HCT116 (cell line): ENCODE measurements at regions not wholly inside any gene's neighbourhood (a gene's known extent, or its start where the extent isn't known, plus 50 kb on each side); places are given as distances from the start of the nearest gene placed in this dataset.

Source experiments
- ATAC-seq: fragments of 200-7000 bp; cut with Tn5 transposase; 2 replicates; pipeline ENCODE4 v1.9.1; 2020; ENCODE audit warnings: mild to moderate bottlenecking, moderate library complexity
- BruUV-seq: library from RNA; stranded (reverse); fragments of 400-500 nt; replicated peaks from 2 replicates; lab custom pipeline; 2021; lab: Mats Ljungman, UMichigan
- CTCF ChIA-PET: fragments of 300-600 bp; sonication (Branson Sonifier 250); formaldehyde crosslinking; loops from one replicate; lab custom pipeline; 2021; ENCODE audit warnings: antibody characterized with exemption; lab: Charles Lee
- POLR2A ChIA-PET: fragments of 300-600, 350-600 bp; sonication (Branson Sonifier 250); formaldehyde crosslinking; loops from one replicate; lab custom pipeline; 2021; ENCODE audit warnings: antibody characterized with exemption; lab: Charles Lee
- RAD21 ChIA-PET, 2 experiments: fragments of 300-600 bp; sonication (Branson Sonifier 250); formaldehyde crosslinking; loops; one replicate each; lab custom pipeline; 2023; ENCODE audit warnings: low total read pairs in 2 of 2; ENCODE audit not compliant: uncharacterized antibody in 2 of 2, unreplicated experiment in 2 of 2, low non-redundant PET in 1 of 2; lab: Charles Lee
- DNase-seq: peaks from one replicate; pipeline ENCODE4 v3.0.0-alpha.2; 2010; ENCODE audit warnings: low read depth, low spot score
- H2AFZ ChIP-seq: fragments of 200-600 bp; shearing (Covaris generic), sonication (generic); 2 replicates; pipeline ENCODE4 v1.6.1; 2017; ENCODE audit warnings: low read depth, mixed run types, mixed read lengths, antibody characterized with exemption, low read length; ENCODE audit not compliant: poor library complexity, severe bottlenecking
- H3K27ac ChIP-seq: 2 replicates; pipeline ENCODE4 v1.5.1; 2012; ENCODE audit warnings: low read depth, low read length
- H3K27me3 ChIP-seq: fragments of 200-600 bp; sonication (generic); 2 replicates; pipeline ENCODE4 v1.6.1; 2016; ENCODE audit warnings: mixed run types, low read length, mixed read lengths; ENCODE audit not compliant: insufficient read depth
- H3K36me3 ChIP-seq, 2 experiments: fragments of 200-500 bp in 1 of 2; fragments of 200-600 bp in 1 of 2; sonication (Bioruptor generic) in 1 of 2; sonication (generic) in 1 of 2; 2 replicates each; pipeline versions ENCODE4 v1.5.1 to v1.6.1; 2014 to 2016; ENCODE audit warnings: low read length in 2 of 2, inconsistent platforms in 1 of 2, mixed read lengths in 1 of 2, mixed run types in 1 of 2; ENCODE audit not compliant: insufficient read depth in 2 of 2, control insufficient read depth in 1 of 2
- H3K4me1 ChIP-seq, 2 experiments: fragments of 200-600 bp in 1 of 2; sonication (generic) in 1 of 2; 2 replicates each; pipeline versions ENCODE4 v1.5.1 to v1.6.1; 2012 to 2017; ENCODE audit warnings: low read length in 2 of 2, inconsistent platforms in 1 of 2, mild to moderate bottlenecking in 1 of 2, mixed read lengths in 1 of 2, mixed run types in 1 of 2, moderate library complexity in 1 of 2; ENCODE audit not compliant: insufficient read depth in 2 of 2, control insufficient read depth in 1 of 2
- H3K4me2 ChIP-seq: fragments of 200-600 bp; sonication (generic); 2 replicates; pipeline ENCODE4 v1.6.1; 2017; ENCODE audit warnings: mixed run types, low read length, mixed read lengths
- H3K4me3 ChIP-seq, 2 experiments: fragments of 200-600 bp in 1 of 2; sonication (generic) in 1 of 2; replicated peaks in 1 of 2; 2 replicates each; pipeline ENCODE4 v1.5.1; 2011 to 2016; ENCODE audit warnings: low read length in 2 of 2, control low read depth in 1 of 2, low read depth in 1 of 2, mild to moderate bottlenecking in 1 of 2, mixed read lengths in 1 of 2, mixed run types in 1 of 2
- H3K79me2 ChIP-seq: fragments of 200-600 bp; sonication (generic); 2 replicates; pipeline ENCODE4 v1.6.1; 2017; ENCODE audit warnings: mild to moderate bottlenecking, mixed run types, low read length, moderate library complexity, mixed read lengths; ENCODE audit not compliant: insufficient read depth
- H3K9ac ChIP-seq: fragments of 200-600 bp; sonication (generic); 2 replicates; pipeline ENCODE4 v1.6.1; 2016; ENCODE audit warnings: low read length, mixed read lengths
- H3K9me2 ChIP-seq: fragments of 200-600 bp; sonication (generic), shearing (Covaris generic); 2 replicates; pipeline ENCODE4 v1.6.1; 2017; ENCODE audit warnings: mixed run types, mild to moderate bottlenecking, moderate library complexity; ENCODE audit not compliant: insufficient read depth
- H3K9me3 ChIP-seq, 2 experiments: fragments of 200-500 bp in 1 of 2; fragments of 200-600 bp in 1 of 2; sonication (Bioruptor generic) in 1 of 2; sonication (generic) in 1 of 2; 2 replicates each; pipeline ENCODE4 v1.6.1; 2014 to 2017; ENCODE audit warnings: low read length in 2 of 2, mixed read lengths in 2 of 2, inconsistent platforms in 1 of 2, low read depth in 1 of 2, mild to moderate bottlenecking in 1 of 2, mixed run types in 1 of 2, moderate library complexity in 1 of 2; ENCODE audit not compliant: control insufficient read depth in 1 of 2, insufficient read depth in 1 of 2
- H4K20me1 ChIP-seq: fragments of 200-600 bp; sonication (generic), shearing (Covaris generic); 2 replicates; pipeline ENCODE4 v1.6.1; 2017; ENCODE audit warnings: mixed run types, mild to moderate bottlenecking, moderate library complexity; ENCODE audit not compliant: insufficient read depth
- EZH2 ChIP-seq: fragments of 200-600 bp; sonication (generic); IDR thresholded peaks from 2 replicates; pipeline ENCODE4 v1.6.1; 2017; ENCODE audit warnings: antibody characterized with exemption, mixed run types
- EZH2phosphoT487 ChIP-seq: fragments of 200-600 bp; IDR thresholded peaks from 2 replicates; pipeline ENCODE4 v1.6.1; 2018; ENCODE audit warnings: antibody characterized with exemption, borderline replicate concordance
- FOSL1 ChIP-seq: IDR thresholded peaks from 2 replicates; pipeline ENCODE4 v1.6.1; 2012; ENCODE audit warnings: low read depth
- POLR2A ChIP-seq: IDR thresholded peaks from 2 replicates; pipeline ENCODE4 v1.7.0; 2011; ENCODE audit warnings: borderline replicate concordance; ENCODE audit not compliant: insufficient read depth, insufficient read length; ENCODE audit errors: extremely low read depth
- RAD21 ChIP-seq: IDR thresholded peaks from 2 replicates; pipeline ENCODE4 v1.6.1; 2012; ENCODE audit warnings: low read depth, mild to moderate bottlenecking
- TCF7L2 ChIP-seq: IDR thresholded peaks from 2 replicates; pipeline ENCODE4 v1.7.0; 2011; ENCODE audit warnings: borderline replicate concordance, inconsistent platforms; ENCODE audit not compliant: insufficient read depth, insufficient read length; ENCODE audit errors: extremely low read depth
- intact Hi-C: fragments of 100-400 bp; cut with micrococcal nuclease; formaldehyde crosslinking; loops from 2 replicates; pipeline ENCODE4 v1.10.0; 2022
- TF ChIP-seq, protein P1 (sequence below): IDR thresholded peaks from 2 replicates; pipeline ENCODE4 v1.6.1; 2012; ENCODE audit warnings: low read depth
- TF ChIP-seq, protein P2 (sequence below): IDR thresholded peaks from 2 replicates; pipeline ENCODE4 v1.6.1; 2011; ENCODE audit warnings: mild to moderate bottlenecking, low read length, moderate library complexity; ENCODE audit not compliant: insufficient replicate concordance; ENCODE audit errors: extremely low read depth
- TF ChIP-seq, protein P3 (sequence below): IDR thresholded peaks from 2 replicates; pipeline ENCODE4 v1.6.1; 2012

DNA sequence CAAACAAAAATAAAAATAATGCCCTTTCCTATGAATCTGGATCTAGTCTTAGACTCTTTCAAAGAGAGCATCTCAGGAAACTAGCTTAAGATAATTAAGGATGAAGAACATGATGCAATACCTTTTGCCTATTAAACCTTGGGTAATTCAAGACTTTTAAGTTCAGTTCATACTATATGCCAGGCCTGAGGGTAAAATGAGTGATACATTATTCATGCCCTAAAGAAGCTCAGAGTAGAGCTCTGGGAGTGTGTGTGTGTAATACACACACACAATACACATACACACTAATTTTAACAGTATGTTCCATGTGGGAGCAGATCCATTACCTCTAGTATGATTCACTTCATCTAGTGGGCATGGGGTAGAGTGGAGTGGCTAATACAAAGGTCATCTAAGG, 651.4 kb upstream of the CHORDC1 start:
- Histone ChIP-seq H3K36me3 (no peaks in the 10 kb centered on the region), H4K20me1 (no peaks in the 10 kb centered on the region), H3K27me3 (no peaks in the 10 kb centered on the region), H2AFZ (no peak overlapping the region), H3K4me1 (no peaks in the 10 kb centered on the region), H3K79me2 (no peaks in the 10 kb centered on the region), H3K9me3 (peaks cover 9 to 17% of the 10 kb centered on the region in 2 experiments; a peak in 2 of 4 replicates), H3K9me2 (no peaks in the 10 kb centered on the region), H3K4me3 (no peak overlapping the region), H3K9ac (no peak overlapping the region), H3K4me2 (no peak overlapping the region), H3K27ac (no peak overlapping the region)
- BruUV-seq = no TSS peak
- TF ChIP-seq, protein P1, sequence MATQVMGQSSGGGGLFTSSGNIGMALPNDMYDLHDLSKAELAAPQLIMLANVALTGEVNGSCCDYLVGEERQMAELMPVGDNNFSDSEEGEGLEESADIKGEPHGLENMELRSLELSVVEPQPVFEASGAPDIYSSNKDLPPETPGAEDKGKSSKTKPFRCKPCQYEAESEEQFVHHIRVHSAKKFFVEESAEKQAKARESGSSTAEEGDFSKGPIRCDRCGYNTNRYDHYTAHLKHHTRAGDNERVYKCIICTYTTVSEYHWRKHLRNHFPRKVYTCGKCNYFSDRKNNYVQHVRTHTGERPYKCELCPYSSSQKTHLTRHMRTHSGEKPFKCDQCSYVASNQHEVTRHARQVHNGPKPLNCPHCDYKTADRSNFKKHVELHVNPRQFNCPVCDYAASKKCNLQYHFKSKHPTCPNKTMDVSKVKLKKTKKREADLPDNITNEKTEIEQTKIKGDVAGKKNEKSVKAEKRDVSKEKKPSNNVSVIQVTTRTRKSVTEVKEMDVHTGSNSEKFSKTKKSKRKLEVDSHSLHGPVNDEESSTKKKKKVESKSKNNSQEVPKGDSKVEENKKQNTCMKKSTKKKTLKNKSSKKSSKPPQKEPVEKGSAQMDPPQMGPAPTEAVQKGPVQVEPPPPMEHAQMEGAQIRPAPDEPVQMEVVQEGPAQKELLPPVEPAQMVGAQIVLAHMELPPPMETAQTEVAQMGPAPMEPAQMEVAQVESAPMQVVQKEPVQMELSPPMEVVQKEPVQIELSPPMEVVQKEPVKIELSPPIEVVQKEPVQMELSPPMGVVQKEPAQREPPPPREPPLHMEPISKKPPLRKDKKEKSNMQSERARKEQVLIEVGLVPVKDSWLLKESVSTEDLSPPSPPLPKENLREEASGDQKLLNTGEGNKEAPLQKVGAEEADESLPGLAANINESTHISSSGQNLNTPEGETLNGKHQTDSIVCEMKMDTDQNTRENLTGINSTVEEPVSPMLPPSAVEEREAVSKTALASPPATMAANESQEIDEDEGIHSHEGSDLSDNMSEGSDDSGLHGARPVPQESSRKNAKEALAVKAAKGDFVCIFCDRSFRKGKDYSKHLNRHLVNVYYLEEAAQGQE = no peak
- TF ChIP-seq, protein P2, sequence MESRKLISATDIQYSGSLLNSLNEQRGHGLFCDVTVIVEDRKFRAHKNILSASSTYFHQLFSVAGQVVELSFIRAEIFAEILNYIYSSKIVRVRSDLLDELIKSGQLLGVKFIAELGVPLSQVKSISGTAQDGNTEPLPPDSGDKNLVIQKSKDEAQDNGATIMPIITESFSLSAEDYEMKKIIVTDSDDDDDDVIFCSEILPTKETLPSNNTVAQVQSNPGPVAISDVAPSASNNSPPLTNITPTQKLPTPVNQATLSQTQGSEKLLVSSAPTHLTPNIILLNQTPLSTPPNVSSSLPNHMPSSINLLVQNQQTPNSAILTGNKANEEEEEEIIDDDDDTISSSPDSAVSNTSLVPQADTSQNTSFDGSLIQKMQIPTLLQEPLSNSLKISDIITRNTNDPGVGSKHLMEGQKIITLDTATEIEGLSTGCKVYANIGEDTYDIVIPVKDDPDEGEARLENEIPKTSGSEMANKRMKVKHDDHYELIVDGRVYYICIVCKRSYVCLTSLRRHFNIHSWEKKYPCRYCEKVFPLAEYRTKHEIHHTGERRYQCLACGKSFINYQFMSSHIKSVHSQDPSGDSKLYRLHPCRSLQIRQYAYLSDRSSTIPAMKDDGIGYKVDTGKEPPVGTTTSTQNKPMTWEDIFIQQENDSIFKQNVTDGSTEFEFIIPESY = no peak
- no peak for TF ChIP-seq FOSL1
- TF ChIP-seq POLR2A = no peak
- no peak for TF ChIP-seq RAD21
- TF ChIP-seq, protein P3, sequence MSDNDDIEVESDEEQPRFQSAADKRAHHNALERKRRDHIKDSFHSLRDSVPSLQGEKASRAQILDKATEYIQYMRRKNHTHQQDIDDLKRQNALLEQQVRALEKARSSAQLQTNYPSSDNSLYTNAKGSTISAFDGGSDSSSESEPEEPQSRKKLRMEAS = no peak
- TF ChIP-seq EZH2phosphoT487 = no peak
- no peak for TF ChIP-seq EZH2
- no peak for TF ChIP-seq TCF7L2
- no peak for DNase-seq
- intact Hi-C loops = no loop called here
- ChIA-PET POLR2A (no interaction called here), CTCF (no interaction called here), RAD21 (no interaction called here)
- ATAC-seq = no peak
